GM13976 (cell line): ENCODE measurements at regions not wholly inside any gene's neighbourhood (a gene's known extent, or its start where the extent isn't known, plus 50 kb on each side); places are given as distances from the start of the nearest gene placed in this dataset.

Source experiments
- DNase-seq: peaks from one replicate; pipeline ENCODE4 v3.0.0; 2012; ENCODE audit warnings: low spot score
- CTCF ChIP-seq: IDR thresholded peaks from 2 replicates; pipeline ENCODE4 v1.5.1; 2012; ENCODE audit warnings: borderline replicate concordance, mild to moderate bottlenecking; ENCODE audit not compliant: insufficient read depth; ENCODE audit errors: extremely low read depth, missing control alignments, control extremely low read depth
- in situ Hi-C: fragments of 300-500 bp; cut with MboI; formaldehyde crosslinking; loops from one replicate; pipeline ENCODE4 v1.12.0; 2022; ENCODE audit warnings: low sequenced_read_pairs, mixed read lengths, inconsistent platforms; ENCODE audit not compliant: unreplicated experiment

- no peak for TF ChIP-seq CTCF
- no peak for DNase-seq
- in situ Hi-C loops = no loop called here
Observed at GRCh38 chr1:214198571-214198970, 82.4 kb upstream of the SMYD2 start.

DNA sequence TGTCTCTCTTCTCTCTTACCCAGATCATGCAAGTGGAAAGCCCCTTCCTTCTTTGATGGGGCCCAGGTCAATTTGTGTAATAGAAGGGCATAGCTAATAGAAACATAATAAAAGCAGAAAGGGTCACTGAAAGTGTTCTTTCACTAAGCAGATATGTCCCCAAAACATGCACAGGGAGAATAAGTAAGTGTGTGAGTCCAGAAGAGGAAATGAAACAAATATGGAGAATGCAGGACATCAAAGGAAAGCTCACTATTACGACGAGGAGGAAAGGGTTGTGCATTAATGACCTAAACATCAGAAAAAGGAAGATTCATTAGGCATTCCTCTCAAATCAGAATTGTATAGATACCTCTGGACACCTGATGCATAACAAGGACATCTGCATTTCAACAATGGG, 81.4 kb upstream of the SMYD2 start:
- TF ChIP-seq CTCF = no peak
- in situ Hi-C loops = no loop called here
- no peak for DNase-seq

DNA sequence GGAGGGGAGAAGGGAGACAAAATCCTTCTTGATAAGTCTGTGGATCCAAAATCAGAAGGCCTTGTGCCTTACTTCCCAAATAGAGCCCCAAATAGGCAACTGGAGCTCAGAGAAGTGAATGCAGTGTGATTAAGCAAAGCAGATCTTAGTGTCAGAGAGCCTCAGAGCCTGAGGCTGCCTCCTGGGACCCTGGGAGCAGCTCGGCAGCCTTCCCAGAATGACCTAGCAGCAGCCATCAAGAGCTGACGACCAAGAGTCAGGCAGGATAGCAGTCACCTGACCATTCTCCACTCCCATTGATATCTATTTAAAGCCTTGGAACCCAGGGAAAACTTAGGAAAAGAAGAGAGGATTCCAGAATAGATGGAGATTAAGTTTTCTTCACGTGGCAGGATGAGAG, 78.0 kb upstream of the SMYD2 start:
- no peak for TF ChIP-seq CTCF
- in situ Hi-C loops = no loop called here

GRCh38 chr1:214205053-214205452, 75.9 kb upstream of the SMYD2 start:
- DNase-seq = no peak
- in situ Hi-C loops = no loop called here
- no peak for TF ChIP-seq CTCF

More for the DNA sequence above, 78.0 kb upstream of the SMYD2 start:
- no peak for DNase-seq

DNA sequence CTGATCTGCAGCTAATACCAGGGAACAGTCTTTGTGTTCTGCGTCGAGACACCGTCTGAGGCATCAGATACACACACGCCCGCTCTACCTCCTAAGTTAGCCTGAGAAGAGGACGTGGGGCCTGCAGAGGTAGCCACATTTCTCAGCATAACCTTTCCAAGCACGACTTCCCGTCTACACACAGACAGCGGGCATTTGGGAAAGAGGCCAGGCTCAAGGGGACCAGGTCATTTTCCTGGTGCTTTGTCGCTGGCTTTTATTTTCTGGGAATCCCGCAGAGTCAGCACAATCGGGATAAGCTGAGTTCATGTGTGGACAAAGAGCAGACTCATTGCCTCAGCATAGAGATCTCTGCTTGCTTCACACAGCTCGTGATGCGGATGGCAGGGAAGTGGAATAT, 72.5 kb upstream of the SMYD2 start:
- no peak for TF ChIP-seq CTCF
- DNase-seq = no peak
- in situ Hi-C loops = no loop called here

- TF ChIP-seq CTCF = no peak
- in situ Hi-C loops = no loop called here
Observed at GRCh38 chr1:214209260-214209808, 71.6 kb upstream of the SMYD2 start.

GRCh38 chr1:214213136-214213535, 67.8 kb upstream of the SMYD2 start:
- DNase-seq = no peak
- no peak for TF ChIP-seq CTCF
- in situ Hi-C loops = no loop called here

More at GRCh38 chr1:214209260-214209808, 71.6 kb upstream of the SMYD2 start:
- DNase-seq = no peak
